Spleen (tissue), 11 donors: ENCODE measurements at regions not wholly inside any gene's neighbourhood (a gene's known extent, or its start where the extent isn't known, plus 50 kb on each side); places are given as distances from the start of the nearest gene placed in this dataset.
A peak's percentile ranks its signal among the peaks of the same experiment; 100 is the strongest.

Experiments
- DNase-seq: peaks from one replicate; pipeline ENCODE4 v3.0.0-alpha.2; 2020
- H3K27ac ChIP-seq, 8 donors: fragments of 200-600 bp; sonication (generic) in 7 of 8; 1 replicate in 4 of 8; 2 replicates in 4 of 8; pipeline versions ENCODE4 v1.5.0 to v1.8.0; 2016 to 2021; ENCODE audit warnings: inconsistent platforms in 4 of 8, mild to moderate bottlenecking in 4 of 8, moderate library complexity in 1 of 8
- H3K27me3 ChIP-seq, 7 donors: fragments of 200-600 bp; sonication (generic) in 6 of 7; replicated peaks in 1 of 7; 1 replicate in 4 of 7; 2 replicates in 3 of 7; pipeline versions ENCODE4 v1.5.0 to v1.8.0; 2016 to 2021; ENCODE audit warnings: inconsistent platforms in 3 of 7, mild to moderate bottlenecking in 1 of 7
- H3K36me3 ChIP-seq, 6 donors: fragments of 200-600 bp; sonication (generic) in 5 of 6; 1 replicate in 4 of 6; 2 replicates in 2 of 6; pipeline versions ENCODE4 v1.5.0 to v1.8.0; 2016 to 2021; ENCODE audit warnings: inconsistent platforms in 2 of 6
- H3K4me1 ChIP-seq, 6 donors: fragments of 200-600 bp; sonication (generic) in 5 of 6; 1 replicate in 3 of 6; 2 replicates in 3 of 6; pipeline versions ENCODE4 v1.5.0 to v1.8.0; 2016 to 2021; ENCODE audit warnings: inconsistent platforms in 3 of 6
- H3K4me3 ChIP-seq, 8 donors: fragments of 200-600 bp; sonication (generic) in 7 of 8; 1 replicate in 4 of 8; 2 replicates in 4 of 8; pipeline versions ENCODE4 v1.5.0 to v1.8.0; 2016 to 2021; ENCODE audit warnings: inconsistent platforms in 4 of 8, mild to moderate bottlenecking in 4 of 8, moderate library complexity in 2 of 8
- H3K9me3 ChIP-seq, 8 donors: fragments of 200-600 bp; sonication (generic) in 7 of 8; 1 replicate in 4 of 8; 2 replicates in 4 of 8; pipeline versions ENCODE4 v1.5.0 to v1.8.0; 2016 to 2021; ENCODE audit warnings: inconsistent platforms in 4 of 8
- CTCF ChIP-seq, 11 experiments: fragments of 200-600 bp in 7 of 11; fragments of 450-650 bp in 4 of 11; sonication (generic) in 4 of 11; IDR thresholded peaks in 8 of 11; conservative IDR thresholded peaks in 3 of 11; 1 replicate in 7 of 11; 2 replicates in 4 of 11; pipeline versions ENCODE4 v1.4.0 to v1.8.0; 2016 to 2021; ENCODE audit warnings: antibody characterized with exemption in 11 of 11, inconsistent platforms in 4 of 11, mild to moderate bottlenecking in 1 of 11
- POLR2A ChIP-seq, 3 donors: fragments of 450-650 bp; IDR thresholded peaks; one replicate each; pipeline ENCODE4 v1.5.1; 2017; ENCODE audit warnings: antibody characterized with exemption in 3 of 3, mild to moderate bottlenecking in 1 of 3
- POLR2AphosphoS5 ChIP-seq, 3 donors: sonication (generic); formaldehyde crosslinking; IDR thresholded peaks; one replicate each; pipeline ENCODE4 v1.5.1; 2017; ENCODE audit warnings: antibody characterized with exemption in 3 of 3
- WGBS, 5 donors: extraction: QIAGEN DNeasy Blood & Tissue Kit in 3 of 5; methylation state at CpG; one replicate each; pipeline versions ENCODE4 v1.1.5 to v1.1.7; 2013 to 2018; 5-methylcytosine and 5-hydroxymethylcytosine counted together
- intact Hi-C: fragments of 100-400 bp; cut with DNase I; formaldehyde crosslinking; loops from one replicate; pipeline ENCODE4 v1.15.0; 2023; ENCODE audit warnings: low total_unique reads
- donor health status: healthy with polysubstance abuse.
- donor health status: DM: no; HTN: no; CAD: no; lungs with moderate emphysema.
- donor health status: DM: no; HTN: no; CAD: no.
- donor health status: Bipolar disorder and iron deficiency.
- donor health status: healthy.
- donor health status: DM: no; HTN: no; CAD: no.
- donor health status: DM: yes; HTN: yes; CAD: no.

- TF ChIP-seq POLR2AphosphoS5 (IDR thresholded peaks at IDR 0.05) (no peak), POLR2A (IDR thresholded peaks at IDR 0.05) (no peak), CTCF (IDR thresholded peaks at IDR 0.05 in 8 of 11, conservative IDR thresholded peaks at IDR 0.05 in 3 of 11) (no peak)
- H3K4me3 ChIP-seq: no peak overlapping the region
- peaks cover 0 to 62% (median 0%) of the 10 kb centered on the region in 7 donors for H3K27me3 ChIP-seq
- no peaks in the 10 kb centered on the region for H3K36me3 ChIP-seq
- H3K4me1 ChIP-seq: no peaks in the 10 kb centered on the region
- intact Hi-C loops: no loop called here
- no peak overlapping the region for H3K27ac ChIP-seq
- no peak for DNase-seq
- 73 to 91% (median 88%) methylated on average over 6 of the region's 6 CpGs for WGBS, 5 donors
- H3K9me3 ChIP-seq: peaks cover 0 to 6% (median 0%) of the 10 kb centered on the region in 8 donors
These were observed 83.1 kb upstream of the AJAP1 start for GRCh38 chr1:4571263-4571662.

GRCh38 chr1:4573526-4573925, 80.9 kb upstream of the AJAP1 start:
- intact Hi-C loops: no loop called here
- no peaks in the 10 kb centered on the region for H3K4me1 ChIP-seq

GRCh38 chr1:4581807-4582206, 72.6 kb upstream of the AJAP1 start:
- no peak overlapping the region for H3K27ac ChIP-seq
- no peaks in the 10 kb centered on the region for H3K36me3 ChIP-seq
- 70 to 80% (median 75%) methylated on average over 5 of the region's 5 CpGs for WGBS, 5 donors

More at GRCh38 chr1:4573526-4573925, 80.9 kb upstream of the AJAP1 start:
- WGBS, 5 donors: 26 to 45% (median 36%) methylated on average over 3 of the region's 3 CpGs
- Histone ChIP-seq H3K4me3 (no peak overlapping the region), H3K36me3 (no peaks in the 10 kb centered on the region), H3K27me3 (peaks cover 0 to 47% (median 0%) of the 10 kb centered on the region in 7 donors), H3K9me3 (peaks cover 0 to 4% (median 0%) of the 10 kb centered on the region in 8 donors), H3K27ac (no peak overlapping the region)
- TF ChIP-seq POLR2AphosphoS5 (IDR thresholded peaks at IDR 0.05) (no peak), POLR2A (IDR thresholded peaks at IDR 0.05) (no peak), CTCF (IDR thresholded peaks at IDR 0.05 in 8 of 11, conservative IDR thresholded peaks at IDR 0.05 in 3 of 11) (no peak)
- no peak for DNase-seq

GRCh38 chr1:4584449-4584848, 70.0 kb upstream of the AJAP1 start:
- 51 to 78% (median 73%) methylated on average over 5 of the region's 5 CpGs for WGBS, 5 donors
- Histone ChIP-seq H3K4me1 (peaks cover 0 to 5% (median 0%) of the 10 kb centered on the region in 6 donors), H3K36me3 (no peaks in the 10 kb centered on the region), H3K9me3 (no peaks in the 10 kb centered on the region), H3K27ac (no peak overlapping the region), H3K27me3 (peaks cover 5 to 68% (median 32%) of the 10 kb centered on the region in 7 donors), H3K4me3 (no peak overlapping the region)
- TF ChIP-seq CTCF (IDR thresholded peaks at IDR 0.05 in 8 of 11, conservative IDR thresholded peaks at IDR 0.05 in 3 of 11) (no peak), POLR2A (IDR thresholded peaks at IDR 0.05) (no peak), POLR2AphosphoS5 (IDR thresholded peaks at IDR 0.05) (no peak)
- DNase-seq: no peak
- intact Hi-C loops: no loop called here

More at GRCh38 chr1:4581807-4582206, 72.6 kb upstream of the AJAP1 start:
- intact Hi-C loops: no loop called here
- peaks cover 0 to 5% (median 0%) of the 10 kb centered on the region in 6 donors for H3K4me1 ChIP-seq
- H3K9me3 ChIP-seq: peaks cover 0 to 4% (median 0%) of the 10 kb centered on the region in 8 donors
- H3K4me3 ChIP-seq: no peak overlapping the region
- no peak for DNase-seq
- H3K27me3 ChIP-seq: peaks cover 5 to 63% (median 32%) of the 10 kb centered on the region in 7 donors
- TF ChIP-seq POLR2A (IDR thresholded peaks at IDR 0.05): no peak

- Histone ChIP-seq H3K9me3 (no peaks in the 10 kb centered on the region), H3K4me1 (peaks cover 0 to 5% (median 0%) of the 10 kb centered on the region in 6 donors), H3K27ac (no peak overlapping the region), H3K36me3 (no peaks in the 10 kb centered on the region), H3K4me3 (no peak overlapping the region), H3K27me3 (peaks cover 5 to 68% (median 32%) of the 10 kb centered on the region in 7 donors)
- DNase-seq: no peak
- intact Hi-C loops: no loop called here
- TF ChIP-seq POLR2AphosphoS5 (IDR thresholded peaks at IDR 0.05) (no peak), POLR2A (IDR thresholded peaks at IDR 0.05) (no peak), CTCF (IDR thresholded peaks at IDR 0.05 in 8 of 11, conservative IDR thresholded peaks at IDR 0.05 in 3 of 11) (peak in 9 of 11 experiments; percentile 14 to 75 (median 57))
- WGBS, 5 donors: 15 to 24% (median 17%) methylated on average over 12 to 17 of the region's 17 CpGs
These were observed 69.2 kb upstream of the AJAP1 start for GRCh38 chr1:4585216-4585615.
